ENCODE measurements at regions not wholly inside any gene's neighbourhood (a gene's known extent, or its start where the extent isn't known, plus 50 kb on each side); places are given as distances from the start of the nearest gene placed in this dataset.

- DNase-seq: no peak
Observed at GRCh38 chr10:43012578-43012977, 64.3 kb upstream of the RET start.

- DNase-seq: no peak
Observed at GRCh38 chr10:43013065-43013464, 63.8 kb upstream of the RET start.

- DNase-seq: no peak
Observed at GRCh38 chr10:43024524-43024923, 52.3 kb upstream of the RET start.

- no peak for DNase-seq
Observed at GRCh38 chr10:43024942-43025700, 51.7 kb upstream of the RET start.

- DNase-seq: peak; percentile 84
Observed at GRCh38 chr10:43026039-43026973, 50.6 kb upstream of the RET start.
